Mucosa of descending colon (tissue), 3 donors: ENCODE measurements at regions not wholly inside any gene's neighbourhood (a gene's known extent, or its start where the extent isn't known, plus 50 kb on each side); places are given as distances from the start of the nearest gene placed in this dataset.

Source experiments
- ATAC-seq: fragments of 200-7000 bp; cut with Tn5 transposase; one replicate; pipeline ENCODE4 v1.9.1; 2020; ENCODE audit warnings: mild to moderate bottlenecking, moderate library complexity
- DNase-seq, 3 donors: peaks; one replicate each; pipeline ENCODE4 v3.0.0-alpha.2; 2020
- H3K36me3 ChIP-seq: fragments of 200-600 bp; one replicate; pipeline ENCODE4 v1.8.0; 2021; ENCODE audit warnings: low read depth, mild to moderate bottlenecking
- H3K4me1 ChIP-seq: fragments of 200-600 bp; one replicate; pipeline ENCODE4 v1.8.0; 2021; ENCODE audit warnings: low read depth, mild to moderate bottlenecking
- H3K4me3 ChIP-seq: fragments of 200-600 bp; one replicate; pipeline ENCODE4 v1.8.0; 2021; ENCODE audit warnings: mild to moderate bottlenecking
- H3K9me3 ChIP-seq: fragments of 200-600 bp; one replicate; pipeline ENCODE4 v1.8.0; 2021; ENCODE audit warnings: mild to moderate bottlenecking
- CTCF ChIP-seq: fragments of 200-600 bp; IDR thresholded peaks from one replicate; pipeline ENCODE4 v1.8.0; 2022; ENCODE audit warnings: antibody characterized with exemption, mild to moderate bottlenecking
- intact Hi-C, 2 donors: fragments of 100-400 bp; cut with DNase I in 1 of 2; cut with micrococcal nuclease in 1 of 2; formaldehyde crosslinking; loops; one replicate each; pipeline versions ENCODE4 v1.11.0 to v1.11.1; 2022; cut with DNase I, micrococcal nuclease
- donor health status: DM: no; HTN: no; CAD: no; lungs with moderate emphysema.
- donor health status: DM: no; HTN: no; CAD: no.
- donor health status: DM: no; HTN: yes; CAD: no.

GRCh38 chr6:71510856-71511255, 222.2 kb downstream of the OGFRL1 start:
- intact Hi-C loops = loop anchor here in 1 of 2 donors (5.0 kb wide), 1 partner anchor 129 kb away; no protein-coding TSS in a partner anchor
- ATAC-seq (no peak), DNase-seq (no peak)
- no peaks in the 10 kb centered on the region for H3K4me1 ChIP-seq
- TF ChIP-seq CTCF = no peak
- H3K4me3 ChIP-seq = no peak overlapping the region
- no peaks in the 10 kb centered on the region for H3K9me3 ChIP-seq
- no peaks in the 10 kb centered on the region for H3K36me3 ChIP-seq

- Histone ChIP-seq H3K9me3 (no peaks in the 10 kb centered on the region), H3K36me3 (no peaks in the 10 kb centered on the region), H3K4me1 (no peaks in the 10 kb centered on the region), H3K4me3 (no peak overlapping the region)
- intact Hi-C loops = loop anchor here in 1 of 2 donors (5.0 kb wide), 1 partner anchor 130 kb away; no protein-coding TSS in a partner anchor
- no peak for ATAC-seq
- no peak for DNase-seq
- TF ChIP-seq CTCF = no peak
Observed at GRCh38 chr6:71512256-71512655, 223.6 kb downstream of the OGFRL1 start.

- intact Hi-C loops = loop anchor here in 1 of 2 donors (5.0 kb wide), 1 partner anchor 131 kb away; no protein-coding TSS in a partner anchor
- no peak overlapping the region for H3K4me3 ChIP-seq
- ATAC-seq = no peak
Observed at GRCh38 chr6:71513036-71513435, 224.4 kb downstream of the OGFRL1 start.

GRCh38 chr6:71523548-71523947, 234.9 kb downstream of the OGFRL1 start:
- no peak for TF ChIP-seq CTCF
- H3K36me3 ChIP-seq = no peaks in the 10 kb centered on the region
- H3K4me1 ChIP-seq = no peaks in the 10 kb centered on the region
- intact Hi-C loops = no loop called here
- no peaks in the 10 kb centered on the region for H3K9me3 ChIP-seq
- ATAC-seq = no peak
- no peak overlapping the region for H3K4me3 ChIP-seq
- no peak for DNase-seq

More at GRCh38 chr6:71513036-71513435, 224.4 kb downstream of the OGFRL1 start:
- no peaks in the 10 kb centered on the region for H3K4me1 ChIP-seq
- H3K9me3 ChIP-seq = no peaks in the 10 kb centered on the region
- H3K36me3 ChIP-seq = no peaks in the 10 kb centered on the region
- no peak for TF ChIP-seq CTCF
- no peak for DNase-seq

- no peak for TF ChIP-seq CTCF
Observed at GRCh38 chr6:71524201-71524600, 235.6 kb downstream of the OGFRL1 start.

GRCh38 chr6:71527886-71528285, 239.3 kb downstream of the OGFRL1 start:
- no peak overlapping the region for H3K4me3 ChIP-seq
- no peak for DNase-seq
- ATAC-seq = no peak
- intact Hi-C loops = no loop called here
- no peak for TF ChIP-seq CTCF
- H3K4me1 ChIP-seq = no peaks in the 10 kb centered on the region
- no peaks in the 10 kb centered on the region for H3K36me3 ChIP-seq
- H3K9me3 ChIP-seq = no peaks in the 10 kb centered on the region

More at GRCh38 chr6:71524201-71524600, 235.6 kb downstream of the OGFRL1 start:
- intact Hi-C loops = no loop called here
- no peak for DNase-seq
- ATAC-seq = no peak
- Histone ChIP-seq H3K9me3 (no peaks in the 10 kb centered on the region), H3K4me3 (no peak overlapping the region), H3K4me1 (no peaks in the 10 kb centered on the region), H3K36me3 (no peaks in the 10 kb centered on the region)
